ENCODE measurements at regions not wholly inside any gene's neighbourhood (a gene's known extent, or its start where the extent isn't known, plus 50 kb on each side); places are given as distances from the start of the nearest gene placed in this dataset.

DNA sequence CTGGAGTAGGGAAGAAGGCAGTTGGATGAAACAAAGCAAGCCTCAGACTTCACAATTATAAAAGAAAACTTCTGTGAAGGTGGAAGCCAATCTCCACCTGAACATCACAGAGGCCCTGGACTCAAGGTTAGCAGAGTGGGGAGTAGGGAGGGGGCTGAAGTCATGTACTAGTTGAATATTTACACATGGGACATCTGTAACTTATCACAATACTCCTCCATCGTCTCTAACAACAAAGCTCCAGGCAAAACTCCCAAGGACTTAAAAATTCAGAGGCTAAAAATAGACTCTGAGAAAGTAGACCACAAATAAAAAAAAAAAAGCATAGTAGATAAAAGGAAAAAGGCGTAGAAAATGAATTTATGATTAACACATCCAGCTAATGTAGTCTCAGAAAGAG, 326.3 kb upstream of the PKN2 start:
- no peak for DNase-seq
- no peaks in the 10 kb centered on the region for H4K20me1 ChIP-seq (ENCODE audit: insufficient read depth, low read length)
- no peak overlapping the region for H2AFZ ChIP-seq (ENCODE audit: low read length)
- no peak overlapping the region for H3K9ac ChIP-seq (ENCODE audit: low read length)
- no peak overlapping the region for H3K4me2 ChIP-seq (ENCODE audit: low read depth, low read length)
- no peak overlapping the region for H3K27ac ChIP-seq (ENCODE audit: low read length)
- no peaks in the 10 kb centered on the region for H3K79me2 ChIP-seq (ENCODE audit: low read length)
- no peaks in the 10 kb centered on the region for H3K36me3 ChIP-seq (replicated peaks; ENCODE audit: insufficient read depth, low read length)
- H3K9me2 ChIP-seq (replicated peaks; ENCODE audit: insufficient read depth, low read length), result no peaks in the 10 kb centered on the region
- no peak overlapping the region for H3K4me3 ChIP-seq (ENCODE audit: low read length)
- no peaks in the 10 kb centered on the region for H3K4me1 ChIP-seq (ENCODE audit: low read length)
- TF ChIP-seq EZH2 (optimal IDR thresholded peaks at IDR 0.05; ENCODE audit: low read depth, low read length) (no peak), EZH2phosphoT487 (IDR thresholded peaks at IDR 0.05; ENCODE audit: low read length) (no peak), CTCF (IDR thresholded peaks at IDR 0.05; ENCODE audit: low read length) (no peak)
- H3F3A ChIP-seq (ENCODE audit: insufficient read depth, low read length), result no peaks in the 10 kb centered on the region
- H3K9me3 ChIP-seq (replicated peaks; ENCODE audit: insufficient read depth, low read length), result no peaks in the 10 kb centered on the region
- H3K27me3 ChIP-seq (replicated peaks; ENCODE audit: insufficient read depth, low read length), result no peaks in the 10 kb centered on the region

DNA sequence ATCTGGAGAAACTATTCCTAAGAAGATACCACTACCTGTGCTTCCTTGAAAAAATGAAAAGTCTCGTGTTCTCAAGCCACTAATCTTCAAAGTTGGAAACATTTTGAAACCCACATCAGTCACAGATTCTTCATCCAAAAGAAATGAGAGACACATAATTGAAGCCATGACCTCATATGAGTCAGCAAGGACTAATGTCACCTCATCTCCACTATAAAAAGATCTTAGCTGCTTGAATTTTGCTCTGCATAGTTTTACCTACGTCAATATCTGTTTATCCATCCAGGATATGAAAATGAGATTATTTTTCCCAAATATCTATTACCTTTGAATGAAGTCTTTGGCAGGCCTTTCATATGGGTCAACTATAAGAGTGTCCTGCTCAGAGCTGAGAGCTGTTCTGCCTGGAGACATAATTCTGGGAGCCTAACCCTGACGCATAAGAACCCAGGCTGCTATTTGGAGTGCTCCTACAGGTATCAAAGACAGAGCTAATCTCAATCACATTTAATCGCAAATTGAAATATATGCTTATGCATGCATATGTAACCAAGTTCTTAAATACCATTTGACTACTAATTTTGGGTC, 312.5 kb upstream of the PKN2 start:
- no peak for TF ChIP-seq CTCF (IDR thresholded peaks at IDR 0.05; ENCODE audit: low read length)
- no peak overlapping the region for H3K9ac ChIP-seq (ENCODE audit: low read length)
- H3K4me3 ChIP-seq (ENCODE audit: low read length), result no peak overlapping the region
- H3K9me3 ChIP-seq (replicated peaks; ENCODE audit: insufficient read depth, low read length), result no peaks in the 10 kb centered on the region
- no peaks in the 10 kb centered on the region for H3K36me3 ChIP-seq (replicated peaks; ENCODE audit: insufficient read depth, low read length)
- H3K79me2 ChIP-seq (ENCODE audit: low read length), result no peaks in the 10 kb centered on the region
- H4K20me1 ChIP-seq (ENCODE audit: insufficient read depth, low read length), result no peaks in the 10 kb centered on the region
- H3F3A ChIP-seq (ENCODE audit: insufficient read depth, low read length), result no peaks in the 10 kb centered on the region
- H3K27me3 ChIP-seq (replicated peaks; ENCODE audit: insufficient read depth, low read length), result no peaks in the 10 kb centered on the region
- H3K4me1 ChIP-seq (ENCODE audit: low read length), result no peaks in the 10 kb centered on the region
- no peak overlapping the region for H2AFZ ChIP-seq (ENCODE audit: low read length)
- DNase-seq, result no peak
- H3K27ac ChIP-seq (ENCODE audit: low read length), result no peak overlapping the region
- H3K9me2 ChIP-seq (replicated peaks; ENCODE audit: insufficient read depth, low read length), result no peaks in the 10 kb centered on the region
- no peak overlapping the region for H3K4me2 ChIP-seq (ENCODE audit: low read depth, low read length)

- no peaks in the 10 kb centered on the region for H3K9me2 ChIP-seq (replicated peaks; ENCODE audit: insufficient read depth, low read length)
- no peaks in the 10 kb centered on the region for H3K4me1 ChIP-seq (ENCODE audit: low read length)
- no peaks in the 10 kb centered on the region for H3K27me3 ChIP-seq (replicated peaks; ENCODE audit: insufficient read depth, low read length)
- H2AFZ ChIP-seq (ENCODE audit: low read length), result no peak overlapping the region
- H3K4me3 ChIP-seq (ENCODE audit: low read length), result no peak overlapping the region
- DNase-seq, result no peak
- no peak overlapping the region for H3K9ac ChIP-seq (ENCODE audit: low read length)
- TF ChIP-seq CTCF (IDR thresholded peaks at IDR 0.05; ENCODE audit: low read length), result no peak
- no peak for TF ChIP-seq EZH2 (optimal IDR thresholded peaks at IDR 0.05; ENCODE audit: low read depth, low read length)
- H3K27ac ChIP-seq (ENCODE audit: low read length), result no peak overlapping the region
- H3F3A ChIP-seq (ENCODE audit: insufficient read depth, low read length), result no peaks in the 10 kb centered on the region
- H3K36me3 ChIP-seq (replicated peaks; ENCODE audit: insufficient read depth, low read length), result no peaks in the 10 kb centered on the region
- no peaks in the 10 kb centered on the region for H4K20me1 ChIP-seq (ENCODE audit: insufficient read depth, low read length)
- no peaks in the 10 kb centered on the region for H3K9me3 ChIP-seq (replicated peaks; ENCODE audit: insufficient read depth, low read length)
- no peaks in the 10 kb centered on the region for H3K79me2 ChIP-seq (ENCODE audit: low read length)
- H3K4me2 ChIP-seq (ENCODE audit: low read depth, low read length), result no peak overlapping the region
These were observed 308.1 kb upstream of the PKN2 start for GRCh38 chr1:88375977-88376376.
